Esophagus squamous epithelium (tissue), 4 donors: ENCODE measurements at regions not wholly inside any gene's neighbourhood (a gene's known extent, or its start where the extent isn't known, plus 50 kb on each side); places are given as distances from the start of the nearest gene placed in this dataset.

ENCODE experiments used
- CTCF ChIP-seq, 6 experiments: fragments of 450-650 bp in 4 of 6; fragments of 200-600 bp in 2 of 6; sonication (generic) in 2 of 6; IDR thresholded peaks; one replicate each; pipeline ENCODE4 v1.5.1; 2016 to 2019; ENCODE audit warnings: antibody characterized with exemption in 6 of 6, mild to moderate bottlenecking in 4 of 6, moderate library complexity in 4 of 6
- POLR2A ChIP-seq, 4 donors: fragments of 450-650 bp; IDR thresholded peaks; one replicate each; pipeline ENCODE4 v1.6.1; 2017; ENCODE audit warnings: antibody characterized with exemption in 4 of 4, mild to moderate bottlenecking in 4 of 4, moderate library complexity in 3 of 4

DNA sequence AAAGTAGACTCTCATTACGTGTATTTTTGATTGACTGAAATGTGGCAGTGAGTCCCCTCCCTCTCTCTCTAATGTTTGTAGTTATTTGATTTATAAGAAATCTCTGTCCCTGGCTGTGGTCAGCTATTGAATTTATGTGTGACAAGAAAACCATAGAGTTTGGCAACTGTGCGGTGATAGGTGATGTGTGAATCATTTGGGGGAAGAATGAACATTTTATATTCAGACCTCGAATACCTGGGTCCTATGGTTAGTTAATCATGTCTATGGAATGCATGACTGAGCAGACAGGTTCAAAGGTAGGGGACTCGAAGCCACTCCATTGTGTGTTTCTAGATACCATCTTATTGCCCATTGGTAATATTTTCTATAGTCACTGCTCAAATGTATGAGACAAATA, 712.1 kb downstream of the MECOM start:
- TF ChIP-seq CTCF (IDR thresholded peaks at IDR 0.05) (no peak), POLR2A (IDR thresholded peaks at IDR 0.05) (no peak)
